ENCODE measurements at regions not wholly inside any gene's neighbourhood (a gene's known extent, or its start where the extent isn't known, plus 50 kb on each side); places are given as distances from the start of the nearest gene placed in this dataset.
A peak's percentile ranks its signal among the peaks of the same experiment; 100 is the strongest.

DNA sequence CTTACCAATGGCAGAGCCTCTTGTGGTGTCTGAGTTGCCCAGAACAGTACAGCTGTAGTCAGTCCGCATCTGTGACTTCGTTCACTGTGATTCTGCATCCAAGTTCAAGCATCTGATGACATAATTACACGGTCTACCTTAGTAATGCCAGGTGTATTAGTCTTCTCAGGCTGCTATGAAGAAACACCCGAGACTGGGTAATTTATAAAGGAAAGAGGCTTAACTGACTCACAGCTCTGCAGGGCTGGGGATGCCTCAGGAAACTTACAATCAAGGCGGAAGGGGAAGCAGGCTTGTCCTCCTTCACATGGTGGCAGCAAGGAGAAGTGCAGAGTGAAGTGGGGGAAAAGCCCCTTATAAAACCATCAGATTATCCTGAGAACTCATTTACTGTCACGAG lies 163.9 kb upstream of the SULF2 start:
- ChIA-PET POLR2A (no interaction called here), CTCF (no interaction called here)
- no peaks in the 10 kb centered on the region for H3K36me3 ChIP-seq (ENCODE audit: insufficient read depth, low read length)
- no peak overlapping the region for H3K27ac ChIP-seq (ENCODE audit: low read depth, low read length)
- H3K27me3 ChIP-seq (ENCODE audit: insufficient read depth, low read length, poor library complexity, severe bottlenecking) = peaks cover 3% of the 10 kb centered on the region
- no peaks in the 10 kb centered on the region for H3K4me1 Mint-ChIP-seq
- no peaks in the 10 kb centered on the region for H3K36me3 Mint-ChIP-seq
- no peaks in the 10 kb centered on the region for H3K9me3 ChIP-seq (ENCODE audit: low read length)
- no peak overlapping the region for H3K4me3 Mint-ChIP-seq
- H3K9me3 Mint-ChIP-seq = no peaks in the 10 kb centered on the region
- H3K27ac Mint-ChIP-seq = no peak overlapping the region
- H3K4me1 ChIP-seq (ENCODE audit: insufficient read depth, low read length) = no peaks in the 10 kb centered on the region
- H3K4me3 ChIP-seq (ENCODE audit: low read length) = no peak overlapping the region
- H3K27me3 Mint-ChIP-seq = peaks cover 7 to 27% of the 10 kb centered on the region in 2 donors
- no peak for DNase-seq

DNA sequence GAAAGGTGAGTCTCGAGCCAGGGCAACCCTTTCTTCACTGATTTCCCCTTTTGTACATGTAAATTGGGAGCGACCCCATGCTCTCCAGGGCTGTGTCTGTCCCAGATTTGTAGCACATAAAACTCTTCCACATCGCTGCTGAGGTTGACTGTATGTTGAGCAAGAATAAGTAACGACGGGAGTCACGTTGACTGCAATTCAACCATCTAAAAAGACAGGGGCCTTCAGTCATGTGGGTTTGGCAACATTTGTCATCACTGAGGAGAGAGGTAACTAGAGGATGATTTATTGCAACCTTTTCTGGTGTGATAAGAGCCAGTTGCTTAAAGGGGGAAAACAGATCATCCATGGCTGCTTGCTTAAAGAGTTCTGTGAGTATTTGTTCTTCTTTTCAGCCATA lies 159.4 kb upstream of the SULF2 start:
- no peaks in the 10 kb centered on the region for H3K4me1 Mint-ChIP-seq
- H3K27me3 Mint-ChIP-seq = peaks cover 16 to 26% of the 10 kb centered on the region in 2 donors
- no peaks in the 10 kb centered on the region for H3K4me1 ChIP-seq (ENCODE audit: insufficient read depth, low read length)
- H3K9me3 ChIP-seq (ENCODE audit: low read length) = no peaks in the 10 kb centered on the region
- no peak overlapping the region for H3K4me3 Mint-ChIP-seq
- no peak for DNase-seq
- no peak overlapping the region for H3K27ac Mint-ChIP-seq
- no peaks in the 10 kb centered on the region for H3K36me3 Mint-ChIP-seq
- no peak overlapping the region for H3K4me3 ChIP-seq (ENCODE audit: low read length)
- H3K27me3 ChIP-seq (ENCODE audit: insufficient read depth, low read length, poor library complexity, severe bottlenecking) = peaks cover 3% of the 10 kb centered on the region
- ChIA-PET POLR2A (no interaction called here), CTCF (no interaction called here)
- H3K27ac ChIP-seq (ENCODE audit: low read depth, low read length) = no peak overlapping the region
- no peaks in the 10 kb centered on the region for H3K9me3 Mint-ChIP-seq
- no peaks in the 10 kb centered on the region for H3K36me3 ChIP-seq (ENCODE audit: insufficient read depth, low read length)

DNA sequence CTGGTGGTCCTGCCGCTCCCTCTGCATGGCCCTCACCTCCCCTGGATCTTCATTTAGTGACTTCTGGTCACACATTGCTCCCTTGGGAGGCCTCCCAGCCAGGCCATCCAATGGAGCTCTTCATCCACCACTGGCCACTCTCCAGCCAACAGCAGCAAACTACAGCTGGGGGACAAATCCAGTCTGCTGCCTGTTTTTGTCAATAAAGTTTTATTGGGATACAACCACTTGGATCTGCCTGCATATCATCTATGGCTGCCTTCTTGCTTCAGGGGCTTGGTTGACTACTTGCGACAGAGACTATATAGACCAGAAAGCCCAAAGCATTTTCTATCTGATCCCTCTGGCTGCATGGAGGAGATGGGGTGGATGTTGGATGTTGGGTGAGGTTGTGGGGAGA lies 156.6 kb upstream of the SULF2 start:
- Histone ChIP-seq H3K36me3 (ENCODE audit: insufficient read depth, low read length) (no peaks in the 10 kb centered on the region), H3K4me1 (ENCODE audit: insufficient read depth, low read length) (no peaks in the 10 kb centered on the region), H3K27ac (ENCODE audit: low read depth, low read length) (no peak overlapping the region), H3K9me3 (ENCODE audit: low read length) (no peaks in the 10 kb centered on the region), H3K27me3 (ENCODE audit: insufficient read depth, low read length, poor library complexity, severe bottlenecking) (no peaks in the 10 kb centered on the region), H3K4me3 (ENCODE audit: low read length) (no peak overlapping the region)
- Mint-ChIP-seq H3K9me3 (no peaks in the 10 kb centered on the region), H3K4me3 (no peak overlapping the region), H3K4me1 (no peaks in the 10 kb centered on the region), H3K36me3 (no peaks in the 10 kb centered on the region), H3K27me3 (peaks cover 11 to 32% of the 10 kb centered on the region in 2 donors), H3K27ac (no peak overlapping the region)
- CTCF ChIA-PET = no interaction called here
- POLR2A ChIA-PET = no interaction called here
- no peak for DNase-seq

DNA sequence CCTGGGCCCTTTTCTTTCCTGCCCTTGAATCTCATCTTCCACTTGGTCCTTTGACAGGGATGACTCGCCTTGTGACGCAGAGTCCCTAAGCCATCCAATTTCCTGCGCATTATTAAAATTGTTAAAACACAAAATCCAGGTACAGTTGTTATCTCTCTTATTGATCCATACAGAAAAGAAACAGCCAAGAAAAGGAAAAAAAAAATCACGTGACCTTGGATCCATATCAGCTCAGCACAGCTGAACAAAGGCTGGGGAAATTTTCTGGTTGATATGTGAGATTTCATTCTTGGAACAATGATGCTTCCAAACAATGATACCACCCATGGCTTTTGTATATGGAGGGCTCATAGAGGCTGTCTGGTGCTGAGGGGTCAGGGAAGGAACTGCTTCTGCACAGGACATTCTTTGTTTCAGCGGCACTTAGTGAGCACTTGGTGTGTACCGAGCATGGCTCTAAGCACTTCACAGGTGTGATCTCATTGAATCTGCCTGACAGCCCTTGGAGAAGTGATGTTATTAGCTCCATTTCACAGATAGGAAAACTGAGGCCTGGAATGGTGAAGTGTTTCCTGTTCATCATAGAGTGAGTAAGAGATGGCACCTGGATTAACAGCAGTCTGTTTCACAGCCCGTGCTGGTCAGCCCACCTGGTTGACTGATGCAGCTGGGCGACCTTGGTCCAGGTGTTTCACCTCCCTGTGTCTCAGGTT lies 155.0 kb upstream of the SULF2 start:
- H3K4me3 Mint-ChIP-seq = no peak overlapping the region
- H3K9me3 ChIP-seq (ENCODE audit: low read length) = no peaks in the 10 kb centered on the region
- no peaks in the 10 kb centered on the region for H3K36me3 Mint-ChIP-seq
- H3K4me1 ChIP-seq (ENCODE audit: insufficient read depth, low read length) = no peaks in the 10 kb centered on the region
- CTCF ChIA-PET = no interaction called here
- peak overlapping the region in 1 of 8 donors; percentile 17 for H3K27ac Mint-ChIP-seq
- H3K4me1 Mint-ChIP-seq = no peaks in the 10 kb centered on the region
- H3K27me3 Mint-ChIP-seq = peaks cover 11 to 33% of the 10 kb centered on the region in 2 donors
- no peaks in the 10 kb centered on the region for H3K36me3 ChIP-seq (ENCODE audit: insufficient read depth, low read length)
- no peaks in the 10 kb centered on the region for H3K9me3 Mint-ChIP-seq
- H3K27ac ChIP-seq (ENCODE audit: low read depth, low read length) = no peak overlapping the region
- no peaks in the 10 kb centered on the region for H3K27me3 ChIP-seq (ENCODE audit: insufficient read depth, low read length, poor library complexity, severe bottlenecking)
- H3K4me3 ChIP-seq (ENCODE audit: low read length) = no peak overlapping the region
- DNase-seq = no peak
- POLR2A ChIA-PET = no interaction called here

DNA sequence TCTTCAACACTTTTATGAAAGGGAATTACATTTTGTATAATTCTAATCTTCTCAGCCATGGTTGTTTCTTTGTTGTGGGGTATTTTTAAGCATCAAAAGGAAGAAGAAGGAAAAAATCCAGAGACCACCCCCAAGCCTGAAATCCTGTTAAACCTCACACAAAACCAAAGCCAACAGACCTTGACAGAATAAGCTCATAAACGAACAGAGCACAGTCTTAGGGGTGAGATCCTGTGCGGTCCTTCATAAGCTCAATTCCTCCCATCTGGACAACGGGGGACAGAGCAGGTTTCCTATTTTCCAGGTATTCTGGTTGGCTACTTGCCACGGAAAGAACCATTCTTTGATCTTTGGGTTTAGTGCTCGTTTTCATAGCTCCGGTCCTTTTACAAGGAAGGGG lies 151.3 kb upstream of the SULF2 start:
- no peaks in the 10 kb centered on the region for H3K27me3 ChIP-seq (ENCODE audit: insufficient read depth, low read length, poor library complexity, severe bottlenecking)
- H3K36me3 ChIP-seq (ENCODE audit: insufficient read depth, low read length) = no peaks in the 10 kb centered on the region
- ChIA-PET CTCF (no interaction called here), POLR2A (no interaction called here)
- Mint-ChIP-seq H3K27ac (no peak overlapping the region), H3K4me3 (no peak overlapping the region), H3K36me3 (no peaks in the 10 kb centered on the region), H3K4me1 (no peaks in the 10 kb centered on the region), H3K9me3 (no peaks in the 10 kb centered on the region), H3K27me3 (peaks cover 6 to 24% of the 10 kb centered on the region in 2 donors)
- no peaks in the 10 kb centered on the region for H3K9me3 ChIP-seq (ENCODE audit: low read length)
- DNase-seq = no peak
- H3K4me3 ChIP-seq (ENCODE audit: low read length) = no peak overlapping the region
- H3K4me1 ChIP-seq (ENCODE audit: insufficient read depth, low read length) = no peaks in the 10 kb centered on the region
- no peak overlapping the region for H3K27ac ChIP-seq (ENCODE audit: low read depth, low read length)

DNA sequence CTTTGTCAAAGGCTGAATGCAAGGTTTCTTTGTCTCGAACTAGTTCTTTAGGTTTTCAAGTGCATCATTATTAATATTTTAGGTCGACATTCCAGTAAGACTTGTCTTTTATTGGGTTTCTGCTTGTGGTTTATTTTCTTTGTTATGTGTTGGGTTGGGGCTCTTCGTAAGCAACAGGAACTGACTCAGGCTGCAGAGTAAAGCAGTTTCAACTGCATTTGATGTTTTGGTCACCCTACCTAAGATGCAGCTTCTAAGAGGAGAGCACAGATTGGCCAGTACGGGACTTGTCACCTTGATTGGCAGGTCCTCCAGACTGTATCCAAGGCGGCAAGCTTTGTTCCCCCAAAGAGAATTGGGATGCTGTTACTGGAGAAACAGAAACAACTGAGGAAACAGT lies 149.5 kb upstream of the SULF2 start:
- H3K4me3 Mint-ChIP-seq = no peak overlapping the region
- no peaks in the 10 kb centered on the region for H3K4me1 ChIP-seq (ENCODE audit: insufficient read depth, low read length)
- no peaks in the 10 kb centered on the region for H3K36me3 ChIP-seq (ENCODE audit: insufficient read depth, low read length)
- no peaks in the 10 kb centered on the region for H3K27me3 ChIP-seq (ENCODE audit: insufficient read depth, low read length, poor library complexity, severe bottlenecking)
- no peak for DNase-seq
- CTCF ChIA-PET = no interaction called here
- H3K9me3 Mint-ChIP-seq = no peaks in the 10 kb centered on the region
- no peak overlapping the region for H3K4me3 ChIP-seq (ENCODE audit: low read length)
- no peak overlapping the region for H3K27ac Mint-ChIP-seq
- H3K4me1 Mint-ChIP-seq = no peaks in the 10 kb centered on the region
- H3K27ac ChIP-seq (ENCODE audit: low read depth, low read length) = no peak overlapping the region
- no peaks in the 10 kb centered on the region for H3K36me3 Mint-ChIP-seq
- POLR2A ChIA-PET = no interaction called here
- H3K9me3 ChIP-seq (ENCODE audit: low read length) = no peaks in the 10 kb centered on the region
- H3K27me3 Mint-ChIP-seq = peaks cover 5 to 24% of the 10 kb centered on the region in 2 donors

DNA sequence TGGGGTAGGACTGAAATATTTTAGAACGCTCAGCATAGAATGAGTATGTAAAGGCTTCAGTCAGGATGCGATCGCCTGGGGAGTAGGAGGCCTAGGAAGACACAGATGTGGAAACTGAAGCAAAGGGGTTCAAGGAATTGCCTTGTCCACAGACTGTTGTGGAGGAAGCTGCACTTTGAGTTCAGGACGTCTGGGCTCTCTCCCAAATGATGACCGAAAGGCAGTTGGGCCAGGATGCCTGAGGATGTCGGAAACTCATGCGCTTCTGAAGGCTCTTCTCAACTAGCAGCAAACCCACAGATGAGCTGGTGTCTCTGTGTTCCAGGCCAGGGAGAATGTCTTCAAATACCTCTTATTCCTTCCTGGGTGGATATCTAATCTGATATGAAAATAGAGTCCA lies 146.2 kb upstream of the SULF2 start:
- Histone ChIP-seq H3K27me3 (ENCODE audit: insufficient read depth, low read length, poor library complexity, severe bottlenecking) (no peaks in the 10 kb centered on the region), H3K36me3 (ENCODE audit: insufficient read depth, low read length) (no peaks in the 10 kb centered on the region), H3K4me1 (ENCODE audit: insufficient read depth, low read length) (no peaks in the 10 kb centered on the region), H3K27ac (ENCODE audit: low read depth, low read length) (no peak overlapping the region), H3K4me3 (ENCODE audit: low read length) (no peak overlapping the region), H3K9me3 (ENCODE audit: low read length) (no peaks in the 10 kb centered on the region)
- H3K27me3 Mint-ChIP-seq = peaks cover 6 to 9% of the 10 kb centered on the region in 2 donors
- no peak overlapping the region for H3K4me3 Mint-ChIP-seq
- no peak for DNase-seq
- POLR2A ChIA-PET = no interaction called here
- H3K4me1 Mint-ChIP-seq = no peaks in the 10 kb centered on the region
- H3K36me3 Mint-ChIP-seq = no peaks in the 10 kb centered on the region
- H3K27ac Mint-ChIP-seq = no peak overlapping the region
- CTCF ChIA-PET = no interaction called here
- H3K9me3 Mint-ChIP-seq = no peaks in the 10 kb centered on the region

DNA sequence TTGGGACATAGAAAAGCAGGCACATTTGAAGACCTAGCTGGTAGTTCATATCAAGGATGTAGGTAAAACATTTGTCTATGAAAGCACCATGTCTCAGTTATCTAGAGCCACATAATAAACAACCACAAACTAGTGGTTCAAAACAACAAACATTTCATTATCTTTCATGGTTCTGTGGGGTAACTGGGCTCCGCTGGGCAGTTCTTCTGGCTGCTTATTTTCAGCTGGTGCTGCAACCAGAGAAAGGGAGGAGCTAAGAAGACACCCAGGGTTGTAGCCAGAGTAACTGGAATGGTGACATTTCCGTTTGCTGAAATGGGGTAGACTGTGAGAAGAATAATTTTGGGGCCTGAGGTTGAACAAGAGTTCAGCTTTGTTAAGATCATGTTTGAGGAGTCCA lies 145.7 kb upstream of the SULF2 start:
- no peak for DNase-seq
- Histone ChIP-seq H3K4me3 (ENCODE audit: low read length) (no peak overlapping the region), H3K4me1 (ENCODE audit: insufficient read depth, low read length) (no peaks in the 10 kb centered on the region), H3K27me3 (ENCODE audit: insufficient read depth, low read length, poor library complexity, severe bottlenecking) (no peaks in the 10 kb centered on the region), H3K27ac (ENCODE audit: low read depth, low read length) (no peak overlapping the region), H3K9me3 (ENCODE audit: low read length) (no peaks in the 10 kb centered on the region), H3K36me3 (ENCODE audit: insufficient read depth, low read length) (no peaks in the 10 kb centered on the region)
- no peaks in the 10 kb centered on the region for H3K36me3 Mint-ChIP-seq
- H3K27me3 Mint-ChIP-seq = peaks cover 6 to 7% of the 10 kb centered on the region in 2 donors
- no peak overlapping the region for H3K4me3 Mint-ChIP-seq
- ChIA-PET CTCF (no interaction called here), POLR2A (no interaction called here)
- no peaks in the 10 kb centered on the region for H3K4me1 Mint-ChIP-seq
- H3K27ac Mint-ChIP-seq = no peak overlapping the region
- no peaks in the 10 kb centered on the region for H3K9me3 Mint-ChIP-seq
